Uterus (tissue), 3 donors: ENCODE measurements at regions not wholly inside any gene's neighbourhood (a gene's known extent, or its start where the extent isn't known, plus 50 kb on each side); places are given as distances from the start of the nearest gene placed in this dataset.

Experiments used
- DNase-seq, 2 donors: peaks; one replicate each; pipeline ENCODE4 v3.0.0-alpha.2; 2019 to 2020
- H3K27ac ChIP-seq, 2 donors: fragments of 200-600 bp; sonication (generic); 1 replicate in 1 of 2; 2 replicates in 1 of 2; pipeline ENCODE4 v1.5.1; 2016 to 2018
- H3K27me3 ChIP-seq, 2 donors: fragments of 200-600 bp; sonication (generic); one replicate each; pipeline ENCODE4 v1.5.1; 2018 to 2019; ENCODE audit warnings: control low read depth in 1 of 2
- H3K36me3 ChIP-seq, 2 donors: fragments of 200-600 bp; sonication (generic); one replicate each; pipeline ENCODE4 v1.5.1; 2019; ENCODE audit warnings: control low read depth in 1 of 2
- H3K4me1 ChIP-seq, 2 donors: fragments of 200-600 bp; sonication (generic); one replicate each; pipeline ENCODE4 v1.5.1; 2018 to 2019; ENCODE audit warnings: control low read depth in 1 of 2
- H3K4me3 ChIP-seq, 2 donors: fragments of 200-600 bp; sonication (generic); 1 replicate in 1 of 2; 2 replicates in 1 of 2; pipeline ENCODE4 v1.5.1; 2018 to 2019; ENCODE audit warnings: mild to moderate bottlenecking in 1 of 2
- H3K9me3 ChIP-seq, 2 donors: fragments of 200-600 bp; sonication (generic); one replicate each; pipeline ENCODE4 v1.5.1; 2019; ENCODE audit warnings: control low read depth in 1 of 2
- CTCF ChIP-seq, 4 experiments: fragments of 200-600 bp in 2 of 4; fragments of 450-650 bp in 2 of 4; sonication (generic) in 2 of 4; IDR thresholded peaks; one replicate each; pipeline ENCODE4 v1.5.1; 2016 to 2019; ENCODE audit warnings: antibody characterized with exemption in 4 of 4, mild to moderate bottlenecking in 2 of 4, moderate library complexity in 1 of 4
- POLR2A ChIP-seq, 2 donors: fragments of 450-650 bp; IDR thresholded peaks; one replicate each; pipeline ENCODE4 v1.6.1; 2016; ENCODE audit warnings: antibody characterized with exemption in 2 of 2, mild to moderate bottlenecking in 1 of 2, moderate library complexity in 1 of 2
- intact Hi-C: fragments of 100-400 bp; cut with DNase I; formaldehyde crosslinking; loops from one replicate; pipeline ENCODE4 v1.15.1; 2023; ENCODE audit warnings: low total_unique reads
- donor health status: DM: yes; HTN: yes; CAD: no.

DNA sequence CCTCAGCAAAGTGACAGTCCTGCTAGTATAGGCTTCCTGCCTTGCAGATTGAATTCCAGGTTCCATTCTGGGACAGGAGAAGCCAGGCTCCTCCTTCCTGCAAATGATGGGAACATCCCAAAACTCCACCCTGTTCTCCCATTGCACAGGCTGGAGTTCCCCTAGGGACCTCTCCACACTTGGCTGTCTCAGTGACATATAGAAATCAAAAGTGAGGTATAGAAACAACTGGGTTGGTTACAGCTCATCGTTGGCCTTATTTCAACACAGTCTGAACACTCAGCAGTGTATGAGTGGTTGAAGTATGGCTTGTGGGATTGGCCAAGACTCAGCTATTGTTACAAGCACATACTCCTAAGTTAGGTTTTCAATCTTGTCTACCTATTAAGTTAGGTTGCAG, 157.8 kb upstream of the FTMT start:
- TF ChIP-seq POLR2A (IDR thresholded peaks at IDR 0.05): no peak
- no peak for TF ChIP-seq CTCF (IDR thresholded peaks at IDR 0.05)
- Histone ChIP-seq H3K27me3 (no peaks in the 10 kb centered on the region), H3K4me1 (no peaks in the 10 kb centered on the region), H3K9me3 (no peaks in the 10 kb centered on the region), H3K27ac (no peak overlapping the region), H3K36me3 (no peaks in the 10 kb centered on the region), H3K4me3 (no peak overlapping the region)
- DNase-seq: no peak
- intact Hi-C loops: no loop called here

DNA sequence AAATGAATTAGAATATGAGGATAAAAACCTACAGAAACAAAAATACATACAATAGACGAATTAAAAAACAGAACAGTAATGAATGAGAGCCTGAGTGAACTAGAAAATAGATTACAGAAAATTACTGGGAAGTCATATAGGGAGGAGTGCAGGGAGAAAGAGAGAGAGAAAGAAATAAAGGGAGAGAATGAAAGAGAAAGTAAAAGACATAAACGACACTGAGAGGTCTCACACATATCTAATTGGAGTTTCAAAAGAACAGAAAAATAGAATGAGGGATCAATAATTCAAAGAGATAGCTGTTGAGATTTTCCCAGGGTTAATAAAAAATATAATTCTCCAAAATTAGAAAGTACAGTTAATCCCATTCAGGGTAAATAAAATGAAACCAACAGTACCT, 156.4 kb upstream of the FTMT start:
- H3K27ac ChIP-seq: no peak overlapping the region
- no peaks in the 10 kb centered on the region for H3K4me1 ChIP-seq
- TF ChIP-seq POLR2A (IDR thresholded peaks at IDR 0.05): no peak
- TF ChIP-seq CTCF (IDR thresholded peaks at IDR 0.05): no peak
- no peak overlapping the region for H3K4me3 ChIP-seq
- intact Hi-C loops: no loop called here
- DNase-seq: no peak
- no peaks in the 10 kb centered on the region for H3K27me3 ChIP-seq
- H3K36me3 ChIP-seq: no peaks in the 10 kb centered on the region
- H3K9me3 ChIP-seq: no peaks in the 10 kb centered on the region

DNA sequence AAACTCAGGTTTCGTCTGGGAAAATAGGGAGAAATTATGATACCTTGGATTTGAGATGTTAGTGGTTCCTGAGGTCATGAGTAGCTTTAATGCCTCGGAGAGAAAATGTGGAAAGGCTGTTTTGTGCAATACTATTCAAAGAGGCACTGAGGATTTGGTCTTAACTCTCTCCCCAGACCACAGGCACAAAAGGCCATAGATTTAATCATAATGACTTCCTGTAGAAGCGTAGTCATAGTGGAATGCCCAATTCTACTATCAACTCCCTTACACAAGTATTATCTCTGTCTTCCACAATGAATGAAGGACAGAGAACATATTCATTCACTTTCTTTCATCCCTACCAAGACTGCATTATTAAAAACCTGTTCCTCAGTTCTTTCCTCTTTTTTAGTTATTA, 153.0 kb upstream of the FTMT start:
- Histone ChIP-seq H3K9me3 (no peaks in the 10 kb centered on the region), H3K27me3 (no peaks in the 10 kb centered on the region), H3K27ac (no peak overlapping the region), H3K4me3 (no peak overlapping the region), H3K4me1 (no peaks in the 10 kb centered on the region), H3K36me3 (no peaks in the 10 kb centered on the region)
- no peak for TF ChIP-seq POLR2A (IDR thresholded peaks at IDR 0.05)
- TF ChIP-seq CTCF (IDR thresholded peaks at IDR 0.05): no peak
- no peak for DNase-seq
- intact Hi-C loops: no loop called here

GRCh38 chr5:121701731-121702130, 150.0 kb upstream of the FTMT start:
- Histone ChIP-seq H3K27me3 (no peaks in the 10 kb centered on the region), H3K4me3 (no peak overlapping the region), H3K4me1 (no peaks in the 10 kb centered on the region), H3K36me3 (no peaks in the 10 kb centered on the region), H3K9me3 (no peaks in the 10 kb centered on the region), H3K27ac (no peak overlapping the region)
- no peak for DNase-seq
- TF ChIP-seq POLR2A (IDR thresholded peaks at IDR 0.05) (no peak), CTCF (IDR thresholded peaks at IDR 0.05) (no peak)
- intact Hi-C loops: no loop called here

GRCh38 chr5:121702682-121703081, 149.0 kb upstream of the FTMT start:
- Histone ChIP-seq H3K36me3 (no peaks in the 10 kb centered on the region), H3K27me3 (no peaks in the 10 kb centered on the region), H3K27ac (no peak overlapping the region), H3K4me1 (no peaks in the 10 kb centered on the region), H3K9me3 (no peaks in the 10 kb centered on the region), H3K4me3 (no peak overlapping the region)
- intact Hi-C loops: no loop called here
- no peak for DNase-seq
- no peak for TF ChIP-seq POLR2A (IDR thresholded peaks at IDR 0.05)
- no peak for TF ChIP-seq CTCF (IDR thresholded peaks at IDR 0.05)
